ENCODE measurements at regions not wholly inside any gene's neighbourhood (a gene's known extent, or its start where the extent isn't known, plus 50 kb on each side); places are given as distances from the start of the nearest gene placed in this dataset.
"Not testable (repeated sequence)": the region's sequence is repeated elsewhere in the genome, so short reads cannot be mapped to it uniquely, and the experiment has no call there.

DNA sequence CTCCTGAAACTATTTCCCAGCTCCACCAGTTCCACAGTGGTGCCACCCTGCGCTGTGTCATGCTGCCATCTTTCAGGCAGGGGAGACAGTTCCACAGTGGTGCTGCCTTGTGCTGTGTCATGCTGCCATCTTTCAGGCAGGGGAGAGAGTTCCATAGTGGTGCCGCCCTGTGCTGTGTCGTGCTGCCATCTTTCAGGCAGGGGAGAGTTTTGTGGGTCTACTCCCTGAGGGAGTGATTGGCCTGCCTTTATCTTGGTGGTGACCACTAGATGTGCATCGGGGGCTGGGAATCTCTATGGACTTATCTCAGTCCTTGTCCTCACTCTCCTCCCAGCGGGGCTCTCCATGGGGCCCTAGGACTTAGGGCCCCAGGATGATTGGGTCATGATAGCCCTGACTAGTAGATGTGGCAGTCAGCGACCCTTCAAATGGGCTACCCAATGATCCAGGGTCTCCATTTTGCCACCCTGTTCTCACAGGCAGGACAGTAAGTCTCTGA, 770.2 kb upstream of the TPTE start:
- H3K27me3 ChIP-seq (ENCODE audit: insufficient read depth, low read length); BruUV-seq (replicated peaks); H3K27ac ChIP-seq (ENCODE audit: low read depth, low read length); CTCF ChIA-PET; POLR2A ChIA-PET; H3K79me2 ChIP-seq (ENCODE audit: insufficient read depth, low read length); H3K9me2 ChIP-seq (ENCODE audit: insufficient read depth); H3K36me3 ChIP-seq (ENCODE audit: control insufficient read depth in 1 of 2, insufficient read depth in 2 of 2, low read length in 2 of 2); RAD21 ChIA-PET (ENCODE audit: low non-redundant PET in 1 of 2, low total read pairs in 2 of 2, uncharacterized antibody in 2 of 2, unreplicated experiment in 2 of 2); H2AFZ ChIP-seq (ENCODE audit: low read depth, low read length, poor library complexity, severe bottlenecking); H3K4me3 ChIP-seq (replicated peaks in 1 of 2; ENCODE audit: low read depth in 1 of 2, low read length in 2 of 2); H3K4me2 ChIP-seq (ENCODE audit: low read length); intact Hi-C loops (cut with micrococcal nuclease); H3K9ac ChIP-seq (ENCODE audit: low read length); H3K4me1 ChIP-seq (ENCODE audit: control insufficient read depth in 1 of 2, insufficient read depth in 2 of 2, low read length in 2 of 2); ATAC-seq; DNase-seq (ENCODE audit: low read depth, low spot score); H4K20me1 ChIP-seq (ENCODE audit: insufficient read depth): not testable (repeated sequence)
- H3K9me3 ChIP-seq (ENCODE audit: control insufficient read depth in 1 of 2, insufficient read depth in 1 of 2, low read depth in 1 of 2, low read length in 2 of 2) = peaks cover 34 to 51% of the 10 kb centered on the region in 2 experiments; a peak in 2 of 4 replicates

DNA sequence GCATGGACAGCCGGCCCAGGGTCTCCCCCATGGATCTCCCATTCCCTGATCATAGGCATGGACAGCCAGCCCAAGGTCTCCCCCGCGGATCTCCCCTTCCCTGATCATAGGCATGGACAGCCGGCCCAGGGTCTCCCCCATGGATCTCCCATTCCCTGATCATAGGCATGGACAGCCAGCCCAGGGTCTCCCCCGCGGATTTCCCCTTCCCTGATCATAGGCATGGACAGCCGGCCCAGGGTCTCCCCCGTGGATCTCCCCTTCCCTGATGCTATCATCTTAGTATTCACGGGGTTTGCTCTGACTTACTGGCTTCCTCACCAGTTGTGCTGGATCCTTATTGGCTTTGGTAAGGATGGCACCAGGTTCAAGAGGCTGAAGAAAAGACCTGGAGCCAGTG, 769.4 kb upstream of the TPTE start:
- ATAC-seq; CTCF ChIA-PET; H3K4me2 ChIP-seq (ENCODE audit: low read length); H3K27ac ChIP-seq (ENCODE audit: low read depth, low read length); H3K9ac ChIP-seq (ENCODE audit: low read length); H3K9me2 ChIP-seq (ENCODE audit: insufficient read depth); intact Hi-C loops (cut with micrococcal nuclease); DNase-seq (ENCODE audit: low read depth, low spot score); POLR2A ChIA-PET; H3K4me1 ChIP-seq (ENCODE audit: control insufficient read depth in 1 of 2, insufficient read depth in 2 of 2, low read length in 2 of 2); H3K4me3 ChIP-seq (replicated peaks in 1 of 2; ENCODE audit: low read depth in 1 of 2, low read length in 2 of 2); H3K36me3 ChIP-seq (ENCODE audit: control insufficient read depth in 1 of 2, insufficient read depth in 2 of 2, low read length in 2 of 2); BruUV-seq (replicated peaks); H3K27me3 ChIP-seq (ENCODE audit: insufficient read depth, low read length); RAD21 ChIA-PET (ENCODE audit: low non-redundant PET in 1 of 2, low total read pairs in 2 of 2, uncharacterized antibody in 2 of 2, unreplicated experiment in 2 of 2); H2AFZ ChIP-seq (ENCODE audit: low read depth, low read length, poor library complexity, severe bottlenecking); H4K20me1 ChIP-seq (ENCODE audit: insufficient read depth); H3K79me2 ChIP-seq (ENCODE audit: insufficient read depth, low read length): not testable (repeated sequence)
- peaks cover 32 to 46% of the 10 kb centered on the region in 2 experiments; a peak in 2 of 4 replicates for H3K9me3 ChIP-seq (ENCODE audit: control insufficient read depth in 1 of 2, insufficient read depth in 1 of 2, low read depth in 1 of 2, low read length in 2 of 2)

DNA sequence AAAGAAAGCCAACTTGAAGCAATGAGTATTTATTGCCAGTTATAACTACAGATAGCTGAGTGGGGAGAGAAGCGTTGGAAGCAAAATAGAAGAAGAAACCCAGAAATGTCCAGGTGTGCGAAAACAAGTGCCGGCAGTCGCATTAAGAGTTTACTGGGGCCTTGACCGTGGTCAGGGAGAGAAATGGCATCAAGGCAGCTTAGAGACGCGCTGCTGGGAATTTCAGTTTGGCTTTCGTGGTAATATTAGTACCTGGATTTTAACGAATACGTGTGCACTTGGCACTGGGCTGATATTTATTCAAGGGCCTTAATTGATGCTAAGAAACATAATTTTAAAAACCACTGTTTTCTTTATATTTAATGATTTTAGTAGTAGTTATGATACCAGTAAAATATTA, 767.9 kb upstream of the TPTE start:
- H3K4me2 ChIP-seq (ENCODE audit: low read length); H3K4me1 ChIP-seq (ENCODE audit: control insufficient read depth in 1 of 2, insufficient read depth in 2 of 2, low read length in 2 of 2); H3K27ac ChIP-seq (ENCODE audit: low read depth, low read length); POLR2A ChIA-PET; H3K27me3 ChIP-seq (ENCODE audit: insufficient read depth, low read length); DNase-seq (ENCODE audit: low read depth, low spot score); H3K9me2 ChIP-seq (ENCODE audit: insufficient read depth); H3K9ac ChIP-seq (ENCODE audit: low read length); H3K4me3 ChIP-seq (replicated peaks in 1 of 2; ENCODE audit: low read depth in 1 of 2, low read length in 2 of 2); H2AFZ ChIP-seq (ENCODE audit: low read depth, low read length, poor library complexity, severe bottlenecking); RAD21 ChIA-PET (ENCODE audit: low non-redundant PET in 1 of 2, low total read pairs in 2 of 2, uncharacterized antibody in 2 of 2, unreplicated experiment in 2 of 2); H4K20me1 ChIP-seq (ENCODE audit: insufficient read depth); intact Hi-C loops (cut with micrococcal nuclease); BruUV-seq (replicated peaks); H3K36me3 ChIP-seq (ENCODE audit: control insufficient read depth in 1 of 2, insufficient read depth in 2 of 2, low read length in 2 of 2); CTCF ChIA-PET; H3K79me2 ChIP-seq (ENCODE audit: insufficient read depth, low read length); ATAC-seq: not testable (repeated sequence)
- peaks cover 38 to 42% of the 10 kb centered on the region in 2 experiments; a peak in 3 of 4 replicates for H3K9me3 ChIP-seq (ENCODE audit: control insufficient read depth in 1 of 2, insufficient read depth in 1 of 2, low read depth in 1 of 2, low read length in 2 of 2)

All from HCT116 (cell line).